Activated CD4-positive, alpha-beta T cell treated with anti-CD3 and anti-CD28 coated beads, Interleukin-2, amount 50 U/mL, for 48 hours (primary cell): ENCODE measurements at regions not wholly inside any gene's neighbourhood (a gene's known extent, or its start where the extent isn't known, plus 50 kb on each side); places are given as distances from the start of the nearest gene placed in this dataset.

Experiments used
- DNase-seq, 2 experiments: peaks; one replicate each; pipeline ENCODE4 v3.0.0-alpha.2; 2020

DNA sequence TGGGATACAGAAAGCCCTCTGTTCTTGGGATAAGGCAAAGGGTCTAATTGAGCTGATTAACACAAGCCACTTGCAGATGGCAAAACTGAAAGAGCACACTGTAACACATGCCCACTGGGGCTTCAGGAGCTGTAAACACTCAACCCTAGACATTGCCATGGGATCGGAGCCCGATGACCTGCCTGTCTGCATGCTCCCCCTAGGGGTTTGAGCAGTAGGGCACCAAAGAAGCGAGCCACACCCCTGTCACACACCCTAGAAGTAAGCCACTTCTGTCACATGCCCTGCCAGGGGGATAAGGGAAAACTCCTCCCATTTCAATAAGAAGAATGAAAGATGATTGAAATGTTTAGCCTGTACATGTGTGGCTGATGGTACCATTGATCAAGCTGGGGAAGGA is 81.3 kb upstream of the IRX6 start:
- no peak for DNase-seq

DNA sequence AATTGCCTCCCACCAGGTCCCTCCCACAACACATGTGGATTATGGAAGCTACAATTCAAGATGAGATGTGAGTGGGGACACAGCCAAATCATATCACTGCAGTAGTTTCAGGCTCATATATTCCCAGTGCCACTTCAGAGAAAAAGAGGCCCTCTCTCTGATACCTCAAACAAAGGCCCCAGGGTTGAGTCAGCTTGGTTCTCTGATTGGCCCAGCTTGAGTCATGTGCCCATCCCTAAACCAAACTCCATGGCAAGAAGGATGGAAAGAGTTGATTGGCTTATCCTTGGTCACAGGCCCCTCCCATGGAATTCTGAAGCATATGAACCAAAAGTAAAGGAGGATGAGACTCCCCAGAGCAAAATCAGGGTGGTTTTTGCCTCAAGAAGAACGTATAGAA is 75.9 kb upstream of the IRX6 start:
- DNase-seq: no peak

GRCh38 chr16:55248494-55248893 is 75.5 kb upstream of the IRX6 start:
- DNase-seq: no peak

DNA sequence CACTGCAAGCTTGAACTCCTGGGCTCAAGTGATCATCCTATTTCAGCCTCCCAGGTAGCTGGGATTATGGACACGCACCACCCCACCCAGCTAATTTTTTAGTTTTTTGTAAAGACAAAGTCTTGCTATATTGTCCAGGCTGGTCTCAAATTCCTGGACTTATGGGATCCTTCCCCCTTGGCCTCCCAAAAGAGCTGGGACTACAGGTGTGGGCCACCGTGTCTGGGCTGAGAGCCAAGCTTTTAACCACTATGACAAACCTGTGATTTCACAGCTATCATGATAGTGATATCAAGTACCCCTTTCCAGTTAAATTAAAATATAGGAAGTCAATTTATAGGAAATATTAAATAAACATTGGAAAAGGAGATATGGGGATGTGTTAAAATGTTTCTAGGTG is 74.6 kb upstream of the IRX6 start:
- no peak for DNase-seq

GRCh38 chr16:55249936-55250335 is 74.1 kb upstream of the IRX6 start:
- no peak for DNase-seq

- no peak for DNase-seq
Measured at GRCh38 chr16:55250701-55251100, 73.3 kb upstream of the IRX6 start.

GRCh38 chr16:55251151-55251550 is 72.9 kb upstream of the IRX6 start:
- DNase-seq: no peak

DNA sequence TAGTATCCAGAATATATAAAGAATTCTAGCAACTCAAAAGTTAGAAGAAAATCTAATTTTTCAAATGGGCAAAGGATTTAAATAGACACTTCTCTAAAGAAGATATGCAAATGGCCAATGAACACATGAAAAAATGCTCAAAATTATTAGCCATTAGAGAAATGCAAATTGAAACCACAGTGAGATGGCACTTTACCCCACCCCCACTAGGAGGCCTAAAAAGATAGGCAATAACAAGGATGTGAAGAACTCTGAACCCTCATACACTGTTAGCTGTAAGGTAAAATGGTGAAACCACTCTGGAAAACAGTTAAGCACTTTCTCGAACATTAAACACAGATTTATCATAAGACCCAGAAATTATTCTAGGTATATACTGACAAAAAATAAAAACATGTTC is 71.4 kb upstream of the IRX6 start:
- no peak for DNase-seq

DNA sequence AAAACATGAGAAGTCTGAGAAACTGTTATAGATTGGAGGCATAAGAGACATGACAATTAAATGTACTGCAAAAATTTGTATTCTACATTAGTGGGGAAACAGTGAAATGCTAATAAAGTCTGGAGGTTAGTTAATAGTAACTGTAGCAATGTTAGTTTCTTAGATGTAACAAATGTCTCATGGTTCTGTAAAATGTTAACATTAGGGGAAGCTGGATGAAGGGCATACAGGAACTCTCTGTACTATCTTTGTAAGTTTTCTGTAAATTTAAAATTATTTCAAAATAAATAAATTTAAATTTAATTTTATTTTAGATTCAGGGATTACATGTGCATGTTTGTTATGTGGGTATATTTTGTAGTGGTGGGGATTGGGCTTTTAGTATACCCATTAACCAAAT is 70.0 kb upstream of the IRX6 start:
- no peak for DNase-seq

DNA sequence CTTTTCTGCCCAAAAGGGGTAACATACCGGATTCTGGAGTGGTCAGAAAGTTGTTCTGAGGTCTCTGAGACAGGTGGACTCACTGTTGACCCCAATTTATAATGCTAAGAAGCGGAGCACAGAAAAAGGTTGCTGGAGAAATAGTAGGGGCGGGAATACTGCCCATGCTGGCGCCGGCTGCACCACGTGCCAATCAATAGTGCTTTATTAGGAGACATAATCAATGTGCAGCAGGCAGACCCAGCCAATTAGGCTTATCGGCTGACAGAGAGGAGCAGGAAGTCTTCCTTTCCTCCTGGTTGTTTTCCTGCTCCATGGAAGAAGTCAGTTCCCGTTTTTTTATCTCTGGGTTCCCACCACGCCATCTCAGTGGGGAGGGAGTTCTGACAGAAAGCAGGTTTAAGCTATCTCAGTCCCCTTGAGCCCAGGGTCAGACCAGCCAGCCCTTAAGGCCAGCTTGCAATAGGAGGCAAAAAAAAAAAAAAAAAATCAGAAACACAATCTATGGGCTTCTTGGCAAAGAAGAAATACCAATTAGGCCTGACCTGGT is 68.2 kb upstream of the IRX6 start:
- DNase-seq: no peak

GRCh38 chr16:55256412-55257016 is 67.5 kb upstream of the IRX6 start:
- DNase-seq: no peak

DNA sequence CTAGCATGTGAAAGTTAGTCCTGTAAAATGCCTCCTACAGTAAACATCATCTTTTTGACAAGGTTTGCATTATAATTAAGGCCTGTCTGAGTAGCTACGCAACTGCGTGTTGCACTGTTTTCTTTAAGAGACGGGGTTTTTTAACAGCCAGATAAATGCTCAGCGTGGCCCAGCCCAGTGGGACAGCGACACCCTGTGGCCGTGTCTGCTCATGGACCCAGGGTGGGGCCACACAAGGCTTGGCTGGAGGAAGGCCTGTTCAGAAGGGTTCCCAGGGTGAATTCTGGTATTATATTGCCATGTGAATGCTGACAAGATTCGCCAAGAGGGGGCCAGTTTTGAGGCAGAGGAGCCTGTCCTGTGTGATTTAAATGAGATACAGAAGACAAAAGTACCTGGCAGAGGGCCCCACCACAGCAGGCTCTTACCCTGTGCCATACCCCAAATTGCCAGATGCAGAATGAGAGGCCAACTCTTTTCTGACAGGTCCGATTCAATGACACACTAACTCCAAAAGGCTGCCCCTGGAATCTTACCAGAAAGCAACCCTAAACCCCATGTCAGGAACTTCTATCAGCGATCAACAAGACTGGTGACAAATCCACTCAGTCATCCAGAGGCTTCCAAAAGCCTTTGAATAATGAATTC is 65.9 kb upstream of the IRX6 start:
- DNase-seq: peak; percentile 57 to 66

- no peak for DNase-seq
Measured at GRCh38 chr16:55261301-55261700, 62.7 kb upstream of the IRX6 start.

GRCh38 chr16:55263271-55264250 is 60.4 kb upstream of the IRX6 start:
- no peak for DNase-seq

GRCh38 chr16:55264949-55265348 is 59.1 kb upstream of the IRX6 start:
- DNase-seq: no peak

DNA sequence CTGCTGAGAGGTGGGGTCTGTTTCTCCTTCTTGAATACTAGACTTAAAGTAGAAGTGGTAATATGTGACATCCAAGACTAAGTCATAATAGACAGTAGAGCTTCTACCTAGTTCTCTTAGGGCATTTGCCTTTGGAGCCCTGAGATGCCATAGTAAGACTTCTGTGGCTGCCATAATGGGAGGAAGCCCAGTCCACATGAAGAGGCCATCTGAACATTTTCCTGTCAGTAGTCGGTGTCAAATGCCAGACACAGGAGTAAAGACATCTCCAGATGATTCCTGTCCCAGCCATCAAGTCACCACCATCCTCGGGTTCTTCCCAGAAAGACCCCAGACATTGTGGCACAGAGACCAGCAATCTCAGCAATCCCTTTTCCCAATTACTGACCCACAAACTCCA is 58.1 kb upstream of the IRX6 start:
- DNase-seq: no peak

DNA sequence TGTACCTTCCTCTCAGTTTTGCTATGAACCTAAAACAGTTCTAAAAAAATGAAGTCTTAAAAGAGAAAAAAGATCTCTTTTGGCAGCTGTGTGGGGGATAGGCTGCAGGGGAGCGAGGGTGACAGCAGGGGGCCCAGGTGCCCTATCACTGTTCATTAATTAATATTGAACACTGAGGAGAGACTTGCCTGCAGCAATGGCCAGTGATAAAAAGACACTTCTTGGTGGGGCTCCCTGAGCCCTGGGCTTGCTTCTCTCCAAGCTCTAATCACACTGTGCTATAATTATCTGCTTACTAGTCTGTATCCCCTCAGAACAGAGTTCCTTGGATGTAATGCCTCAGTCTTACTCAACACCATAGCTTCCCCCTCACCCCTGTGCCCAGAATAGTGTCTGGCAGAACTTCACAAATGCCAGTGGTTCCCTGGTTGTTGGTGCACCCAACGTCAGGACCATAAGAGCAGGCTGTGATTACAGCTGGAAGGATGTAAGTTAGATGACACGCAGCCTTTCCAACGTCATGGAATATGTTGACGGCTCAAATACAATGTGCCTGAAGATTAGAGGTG is 52.0 kb upstream of the IRX6 start:
- DNase-seq: no peak

- no peak for DNase-seq
Measured at GRCh38 chr16:55272744-55273143, 51.3 kb upstream of the IRX6 start.

GRCh38 chr16:55273356-55273755 is 50.6 kb upstream of the IRX6 start:
- no peak for DNase-seq

DNA sequence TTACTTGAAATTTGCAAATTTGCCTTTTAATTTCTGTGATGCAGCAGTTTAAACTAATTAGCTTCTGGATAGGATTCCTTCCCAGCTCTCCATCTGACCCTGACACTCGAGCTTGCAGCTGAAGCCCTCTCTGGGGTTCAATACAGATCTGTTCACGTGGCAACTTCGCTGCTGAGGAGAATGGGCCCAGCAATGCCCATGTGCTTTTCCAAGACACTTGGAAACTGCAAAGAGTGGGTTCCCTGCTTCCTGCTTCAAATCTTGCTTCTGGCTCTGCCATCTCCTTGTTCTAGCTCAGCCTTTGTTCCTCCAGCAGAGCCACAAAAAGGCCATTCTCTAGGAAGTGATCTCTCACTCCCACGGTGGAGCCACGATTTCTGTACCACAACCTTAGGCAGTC is 50.0 kb upstream of the IRX6 start:
- no peak for DNase-seq
